Activated naive CD8-positive, alpha-beta T cell treated with anti-CD3 and anti-CD28 coated beads, Interleukin-2, amount 50 U/mL, for 24 hours (primary cell): ENCODE measurements at regions not wholly inside any gene's neighbourhood (a gene's known extent, or its start where the extent isn't known, plus 50 kb on each side); places are given as distances from the start of the nearest gene placed in this dataset.

Experiments
- ATAC-seq: fragments of 150-1000 bp; cut with Tn5 transposase; one replicate; pipeline ENCODE4 v1.10.0; 2021
- DNase-seq: peaks from one replicate; pipeline ENCODE4 v3.0.0; 2021
- H3K27ac Mint-ChIP-seq: one replicate; pipeline ENCODE4 v1.8.0; 2021; ENCODE audit warnings: mild to moderate bottlenecking, mixed read lengths
- H3K27me3 Mint-ChIP-seq: one replicate; pipeline ENCODE4 v1.8.0; 2021; ENCODE audit warnings: mixed read lengths
- H3K36me3 Mint-ChIP-seq: one replicate; pipeline ENCODE4 v1.8.0; 2021; ENCODE audit warnings: low read depth, mixed read lengths
- H3K4me1 Mint-ChIP-seq: one replicate; pipeline ENCODE4 v1.8.0; 2021; ENCODE audit warnings: mixed read lengths
- H3K4me3 Mint-ChIP-seq: one replicate; pipeline ENCODE4 v1.8.0; 2021; ENCODE audit warnings: mild to moderate bottlenecking, moderate library complexity, mixed read lengths
- H3K9me3 Mint-ChIP-seq: one replicate; pipeline ENCODE4 v1.8.0; 2021; ENCODE audit warnings: mixed read lengths

DNA sequence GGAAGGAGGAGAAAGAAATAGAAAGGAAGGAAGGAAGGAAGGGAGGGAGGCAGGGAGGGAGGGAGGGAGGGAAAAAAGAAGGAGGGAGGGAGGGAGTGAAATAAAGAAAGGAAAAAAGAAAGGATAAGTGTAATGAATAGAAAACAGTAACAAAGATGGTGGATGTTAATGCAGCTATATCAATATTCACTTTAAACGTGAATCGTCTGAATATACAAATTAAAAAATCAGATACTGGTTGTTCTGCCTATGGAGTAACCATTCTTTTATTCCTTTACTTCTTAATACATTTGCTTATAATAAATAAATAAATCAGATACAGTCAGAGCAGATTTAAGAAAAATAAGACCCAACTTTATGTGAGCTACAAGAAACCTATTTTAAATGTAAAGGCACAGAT, 1520.4 kb downstream of the TBC1D22A start:
- no peak overlapping the region for H3K27ac Mint-ChIP-seq
- no peaks in the 10 kb centered on the region for H3K4me1 Mint-ChIP-seq
- no peaks in the 10 kb centered on the region for H3K36me3 Mint-ChIP-seq
- ATAC-seq (no peak), DNase-seq (no peak)
- no peak overlapping the region for H3K4me3 Mint-ChIP-seq
- peaks cover 8% of the 10 kb centered on the region for H3K27me3 Mint-ChIP-seq
- H3K9me3 Mint-ChIP-seq, result no peaks in the 10 kb centered on the region

DNA sequence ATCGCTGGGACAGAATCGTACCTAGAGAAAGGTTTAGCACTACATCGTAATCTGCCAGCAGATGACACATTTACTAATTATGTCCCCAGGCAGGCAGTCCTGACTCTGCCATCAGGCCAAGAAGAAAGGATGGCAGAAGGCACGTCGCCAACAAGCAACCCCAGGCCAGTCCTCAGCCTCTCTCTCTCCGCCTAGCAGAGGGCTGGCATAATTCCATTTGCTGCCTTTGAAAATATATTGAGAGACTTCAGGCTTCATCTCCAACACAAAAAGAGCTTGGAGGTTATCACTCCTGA, 1517.0 kb downstream of the TBC1D22A start:
- no peak overlapping the region for H3K27ac Mint-ChIP-seq
- no peak for ATAC-seq
- no peaks in the 10 kb centered on the region for H3K9me3 Mint-ChIP-seq
- H3K27me3 Mint-ChIP-seq, result peaks cover 12% of the 10 kb centered on the region
- no peaks in the 10 kb centered on the region for H3K36me3 Mint-ChIP-seq
- H3K4me3 Mint-ChIP-seq, result no peak overlapping the region
- no peak for DNase-seq
- H3K4me1 Mint-ChIP-seq, result no peaks in the 10 kb centered on the region

DNA sequence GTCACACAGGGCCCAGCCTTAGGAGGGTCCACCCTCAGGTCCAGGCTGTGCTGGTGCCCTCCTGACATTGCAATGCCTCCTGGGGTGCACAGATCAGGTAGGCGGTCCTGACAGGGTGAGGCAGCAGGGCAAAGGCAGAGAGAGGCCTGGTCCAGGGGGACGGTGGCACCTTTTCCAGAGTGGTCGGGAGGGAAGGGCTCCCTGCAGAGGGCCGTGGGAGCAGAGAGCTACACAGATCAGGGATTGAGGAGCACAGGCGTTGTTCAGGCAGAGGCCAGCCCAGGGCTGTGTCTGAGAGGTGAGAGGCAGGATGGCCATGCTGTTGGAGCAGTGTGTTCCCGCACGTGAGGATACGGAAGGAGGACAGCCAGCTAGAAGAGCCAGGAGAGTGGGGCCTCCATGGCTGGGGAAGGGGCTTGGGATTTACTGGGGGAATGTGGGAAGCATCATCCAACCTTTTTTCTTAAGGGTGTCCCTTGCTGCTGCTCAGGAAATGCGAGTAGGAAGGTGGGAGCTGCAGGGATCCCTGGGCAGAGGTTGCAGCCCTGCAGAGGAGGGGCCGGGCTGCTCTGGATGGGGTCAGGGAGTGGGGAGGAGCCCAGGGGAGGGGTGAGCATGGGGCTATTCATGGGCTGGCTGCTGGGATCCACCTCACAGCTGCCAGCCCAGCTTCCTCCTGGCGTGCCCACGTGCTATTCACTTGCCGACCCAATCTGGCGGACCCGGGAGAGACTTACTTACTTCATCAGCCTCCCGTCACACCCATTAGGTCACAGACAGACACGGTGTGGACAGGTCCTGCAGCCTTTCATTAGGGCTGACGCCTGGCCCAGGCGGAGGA, 1516.4 kb downstream of the TBC1D22A start:
- Mint-ChIP-seq H3K36me3 (no peaks in the 10 kb centered on the region), H3K4me1 (no peaks in the 10 kb centered on the region), H3K27ac (no peak overlapping the region)

DNA sequence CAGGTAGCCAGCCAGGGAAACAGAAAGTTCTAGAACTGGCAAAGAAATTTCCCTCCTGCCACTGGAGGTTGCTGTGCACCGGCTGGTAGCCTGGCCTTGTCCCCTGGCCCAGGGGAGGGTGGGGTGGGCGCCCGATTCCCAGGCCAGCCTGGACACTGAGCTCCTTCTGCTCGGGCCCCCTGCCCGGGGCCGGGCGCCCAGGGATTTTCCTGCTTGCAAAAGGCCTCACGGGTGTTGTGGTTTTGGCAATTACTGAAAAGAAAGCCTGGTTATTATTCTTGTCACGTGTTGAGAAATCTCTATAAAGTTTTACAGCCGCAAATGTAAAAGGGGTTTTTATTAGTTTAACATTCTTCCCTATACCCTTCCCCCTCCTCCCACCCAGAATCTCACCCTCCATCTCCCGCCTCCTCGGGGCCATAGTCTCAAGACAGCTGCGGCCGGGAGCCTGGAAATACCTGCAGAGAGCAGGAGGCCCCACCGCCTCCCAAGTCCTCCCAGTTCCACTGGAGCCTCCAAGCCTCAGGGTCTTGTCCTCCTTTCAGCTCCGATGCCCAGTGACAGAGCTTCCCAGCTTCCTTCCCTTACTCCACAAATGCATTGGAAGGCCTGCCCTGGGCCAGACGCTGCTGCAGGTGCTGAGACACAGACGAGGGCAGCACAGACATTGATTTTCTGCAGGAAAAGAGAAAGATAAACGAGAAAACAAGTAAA, 1515.6 kb downstream of the TBC1D22A start:
- Mint-ChIP-seq H3K9me3 (no peaks in the 10 kb centered on the region), H3K4me1 (no peaks in the 10 kb centered on the region), H3K36me3 (no peaks in the 10 kb centered on the region), H3K27me3 (peaks cover 15% of the 10 kb centered on the region), H3K4me3 (no peak overlapping the region), H3K27ac (no peak overlapping the region)
- ATAC-seq, result no peak
- DNase-seq, result no peak

More for the DNA sequence above, 1516.4 kb downstream of the TBC1D22A start:
- no peak for ATAC-seq
- H3K4me3 Mint-ChIP-seq, result no peak overlapping the region
- H3K9me3 Mint-ChIP-seq, result no peaks in the 10 kb centered on the region
- peaks cover 14% of the 10 kb centered on the region for H3K27me3 Mint-ChIP-seq
- DNase-seq, result no peak

DNA sequence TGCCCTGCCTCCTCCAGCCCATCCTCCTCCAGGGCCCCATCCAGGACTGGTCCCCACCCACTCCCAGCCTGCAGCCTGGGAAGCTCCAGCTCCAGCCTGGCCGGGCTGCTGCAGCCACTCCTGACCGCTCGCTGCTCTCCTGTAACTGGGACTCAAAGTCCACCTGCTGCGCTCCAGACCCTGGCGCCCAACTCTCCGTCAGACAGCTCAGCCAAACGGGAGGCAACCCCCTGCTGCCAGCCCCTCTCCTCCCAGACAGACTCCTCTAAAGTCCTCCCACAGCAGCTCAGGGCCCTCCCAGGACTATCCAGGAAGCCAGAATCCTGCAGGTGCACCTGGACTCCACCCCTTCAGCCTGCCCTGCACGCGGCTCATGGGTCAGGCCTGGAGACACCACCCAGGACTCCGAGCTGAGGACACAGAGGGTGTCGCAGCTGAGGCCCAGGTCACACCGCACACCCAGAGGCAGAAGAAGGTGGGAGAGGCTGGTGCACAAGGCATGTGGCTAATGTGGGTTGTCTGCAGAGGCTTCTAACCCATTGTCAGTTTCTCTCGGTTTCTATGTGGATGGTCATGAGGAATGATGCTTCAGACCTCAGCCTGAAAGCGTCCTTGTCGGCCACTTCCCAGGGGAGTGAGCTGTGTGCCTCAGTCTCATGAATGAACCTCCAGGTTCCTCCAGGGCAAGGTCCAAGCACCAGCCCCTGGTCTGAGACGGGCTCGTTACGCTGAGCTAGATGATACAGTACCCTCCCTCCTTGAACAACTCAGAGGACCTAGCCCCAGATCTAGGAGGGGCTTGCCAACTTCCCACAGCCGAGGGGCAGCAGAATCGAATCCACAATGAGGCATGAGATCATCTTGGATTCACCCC, 1514.8 kb downstream of the TBC1D22A start:
- Mint-ChIP-seq H3K9me3 (no peaks in the 10 kb centered on the region), H3K4me3 (no peak overlapping the region), H3K36me3 (no peaks in the 10 kb centered on the region), H3K4me1 (no peaks in the 10 kb centered on the region), H3K27me3 (peaks cover 15% of the 10 kb centered on the region), H3K27ac (no peak overlapping the region)
- ATAC-seq (no peak), DNase-seq (no peak)

DNA sequence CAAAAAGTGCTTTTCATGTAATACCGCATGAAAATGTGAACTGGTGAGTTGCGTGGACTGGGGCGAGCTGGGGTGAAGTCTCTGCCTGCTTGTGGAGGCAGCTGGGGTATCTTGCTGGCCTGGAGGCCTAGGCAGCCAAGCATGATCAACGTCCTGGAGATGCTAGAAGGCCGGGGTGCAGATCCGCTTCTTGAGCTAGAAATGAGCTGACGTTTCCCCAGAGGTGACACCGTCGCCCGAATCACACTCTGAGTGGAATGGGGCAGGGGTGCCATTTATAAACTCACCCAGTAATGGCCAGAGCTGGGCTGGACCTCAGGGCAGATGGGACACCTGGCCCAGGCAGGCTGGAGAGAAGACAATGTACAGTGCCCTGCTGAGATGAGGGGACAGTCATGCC, 1513.0 kb downstream of the TBC1D22A start:
- Mint-ChIP-seq H3K36me3 (no peaks in the 10 kb centered on the region), H3K4me3 (no peak overlapping the region), H3K4me1 (no peaks in the 10 kb centered on the region), H3K27me3 (peaks cover 15% of the 10 kb centered on the region), H3K27ac (no peak overlapping the region), H3K9me3 (no peaks in the 10 kb centered on the region)
- ATAC-seq, result no peak
- DNase-seq, result no peak

DNA sequence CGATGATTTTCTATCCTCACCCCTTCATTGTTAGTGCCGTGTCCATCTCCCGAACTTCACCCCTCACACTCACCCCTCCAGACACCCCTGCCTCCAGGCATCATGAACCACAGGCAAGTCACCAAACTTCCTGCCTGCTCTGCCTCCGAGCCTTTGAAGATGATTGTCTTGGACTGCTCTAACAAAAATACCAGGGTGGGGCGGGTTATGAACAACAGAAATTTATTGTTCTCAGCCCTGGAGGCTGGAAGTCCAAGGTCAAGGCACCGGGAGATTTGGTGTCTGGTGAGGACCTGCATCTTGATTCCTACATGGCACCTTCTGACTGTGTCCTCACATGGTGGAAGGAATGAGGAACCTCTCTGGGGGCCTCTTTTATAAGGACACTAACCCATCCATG, 1508.3 kb downstream of the TBC1D22A start:
- no peak overlapping the region for H3K27ac Mint-ChIP-seq
- ATAC-seq (no peak), DNase-seq (no peak)
- H3K4me1 Mint-ChIP-seq, result no peaks in the 10 kb centered on the region
- H3K9me3 Mint-ChIP-seq, result no peaks in the 10 kb centered on the region
- no peaks in the 10 kb centered on the region for H3K36me3 Mint-ChIP-seq
- H3K4me3 Mint-ChIP-seq, result no peak overlapping the region
- peaks cover 18% of the 10 kb centered on the region for H3K27me3 Mint-ChIP-seq

DNA sequence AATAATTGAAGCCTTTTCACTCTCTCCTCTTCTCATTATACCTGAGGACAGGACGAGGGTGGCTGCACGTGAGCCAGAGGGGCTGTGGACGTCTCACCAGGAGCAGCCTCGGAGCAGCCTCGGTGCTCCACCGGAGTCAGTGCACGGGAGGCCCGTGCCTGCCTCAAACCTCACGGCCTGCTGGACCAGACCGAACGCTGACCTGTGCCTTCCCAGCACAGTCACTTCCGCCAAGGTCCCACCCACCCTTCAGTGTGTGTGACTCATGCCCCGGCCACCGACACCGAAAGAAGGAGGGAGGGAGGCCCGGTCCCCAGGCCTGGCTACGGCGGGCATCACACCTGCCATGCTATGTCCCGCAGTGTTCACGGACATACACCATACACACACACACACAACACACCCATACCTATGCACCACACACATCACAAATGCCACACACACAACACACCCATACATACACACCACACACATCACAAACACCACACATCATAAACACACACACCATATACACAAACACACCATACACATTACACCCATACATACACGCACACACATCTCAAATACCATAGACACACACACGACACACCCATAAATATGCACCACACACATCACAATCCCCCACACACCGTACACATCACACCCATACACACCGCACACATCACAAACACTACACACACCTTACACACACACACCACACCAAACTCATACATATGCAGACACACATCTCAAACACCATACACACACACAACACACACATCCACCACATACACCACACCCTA, 1506.5 kb downstream of the TBC1D22A start:
- Mint-ChIP-seq H3K9me3 (no peaks in the 10 kb centered on the region), H3K27ac (no peak overlapping the region), H3K36me3 (no peaks in the 10 kb centered on the region), H3K27me3 (peaks cover 17% of the 10 kb centered on the region), H3K4me3 (no peak overlapping the region), H3K4me1 (no peaks in the 10 kb centered on the region)
- DNase-seq, result no peak
- ATAC-seq, result no peak

DNA sequence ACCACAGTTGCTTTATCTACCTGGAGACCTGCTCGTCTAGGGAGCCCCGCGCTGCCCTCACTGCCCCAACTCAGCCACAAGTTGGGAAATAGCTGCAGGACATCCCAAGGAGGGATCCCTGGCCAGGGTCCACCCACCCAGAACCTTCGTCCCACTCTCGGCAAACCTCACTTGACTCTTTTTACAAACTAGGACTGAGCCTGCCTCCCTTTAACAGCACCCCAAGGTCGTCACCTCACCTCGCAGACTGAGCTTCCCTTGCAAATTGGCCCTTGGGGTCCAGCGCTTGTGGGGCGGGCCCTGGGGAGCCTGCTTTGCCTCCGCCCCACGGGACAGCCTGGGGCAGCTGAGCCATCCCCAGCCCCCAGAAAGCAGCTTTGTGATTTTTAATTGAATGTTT, 1505.8 kb downstream of the TBC1D22A start:
- no peaks in the 10 kb centered on the region for H3K36me3 Mint-ChIP-seq
- H3K27me3 Mint-ChIP-seq, result peaks cover 15% of the 10 kb centered on the region
- H3K9me3 Mint-ChIP-seq, result no peaks in the 10 kb centered on the region
- no peak overlapping the region for H3K27ac Mint-ChIP-seq
- DNase-seq, result no peak
- H3K4me3 Mint-ChIP-seq, result no peak overlapping the region
- ATAC-seq, result no peak
- no peaks in the 10 kb centered on the region for H3K4me1 Mint-ChIP-seq

DNA sequence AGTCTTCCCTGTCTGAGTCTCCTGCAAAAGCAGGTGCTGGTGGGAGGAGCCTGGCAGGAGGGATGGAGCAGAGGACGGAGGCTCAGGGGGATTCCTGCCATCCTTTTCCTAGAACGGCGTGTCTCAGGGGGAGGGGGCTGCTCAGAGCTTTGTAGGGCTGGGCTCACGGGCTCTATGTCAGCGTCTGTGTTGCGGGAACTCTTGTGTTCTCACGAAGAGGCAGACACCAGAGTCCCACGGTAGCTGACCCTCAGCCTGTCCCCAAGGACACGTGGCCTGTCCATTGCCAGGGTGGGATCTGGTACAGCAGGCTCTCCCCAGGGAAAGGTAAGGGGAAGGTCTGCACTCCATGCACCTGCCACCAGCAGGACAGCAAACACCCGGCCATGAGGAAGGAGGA, 1505.2 kb downstream of the TBC1D22A start:
- Mint-ChIP-seq H3K4me1 (no peaks in the 10 kb centered on the region), H3K36me3 (no peaks in the 10 kb centered on the region), H3K27me3 (peaks cover 15% of the 10 kb centered on the region), H3K27ac (no peak overlapping the region), H3K4me3 (no peak overlapping the region), H3K9me3 (no peaks in the 10 kb centered on the region)
- ATAC-seq (no peak), DNase-seq (no peak)

DNA sequence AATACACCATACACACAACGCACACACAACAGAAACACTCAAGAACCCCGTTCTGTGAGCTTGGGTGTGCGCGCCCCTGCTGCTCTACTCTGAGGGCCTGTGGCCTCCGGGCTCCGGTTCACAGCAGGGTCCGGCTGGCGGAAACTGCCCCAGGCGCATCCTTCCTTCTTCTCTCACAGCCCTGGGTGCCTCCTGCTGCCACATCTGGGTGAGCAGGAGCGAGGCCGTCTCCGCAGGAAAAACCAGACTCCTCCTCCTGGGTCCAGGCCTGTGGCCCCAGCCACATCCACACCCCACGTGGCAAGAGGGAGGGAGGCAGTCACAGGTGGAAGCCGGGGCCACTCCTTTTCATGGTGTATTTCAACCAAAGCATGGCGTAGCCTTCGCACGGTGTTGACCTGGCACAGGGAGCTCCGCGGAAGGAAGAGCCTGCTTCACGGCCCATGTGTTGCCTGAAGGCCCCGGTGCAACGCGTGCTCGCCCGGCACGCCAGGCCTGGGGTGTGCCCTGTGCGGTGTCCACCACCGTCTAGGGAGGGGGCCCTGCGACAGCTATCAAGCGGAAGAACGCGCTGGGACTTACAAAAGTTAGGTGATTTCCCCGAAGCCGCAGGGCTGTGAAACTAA, 1502.7 kb downstream of the TBC1D22A start:
- no peak overlapping the region for H3K27ac Mint-ChIP-seq
- H3K4me3 Mint-ChIP-seq, result no peak overlapping the region
- DNase-seq (no peak), ATAC-seq (no peak)
- no peaks in the 10 kb centered on the region for H3K9me3 Mint-ChIP-seq
- H3K4me1 Mint-ChIP-seq, result no peaks in the 10 kb centered on the region
- H3K27me3 Mint-ChIP-seq, result peaks cover 15% of the 10 kb centered on the region
- H3K36me3 Mint-ChIP-seq, result no peaks in the 10 kb centered on the region

DNA sequence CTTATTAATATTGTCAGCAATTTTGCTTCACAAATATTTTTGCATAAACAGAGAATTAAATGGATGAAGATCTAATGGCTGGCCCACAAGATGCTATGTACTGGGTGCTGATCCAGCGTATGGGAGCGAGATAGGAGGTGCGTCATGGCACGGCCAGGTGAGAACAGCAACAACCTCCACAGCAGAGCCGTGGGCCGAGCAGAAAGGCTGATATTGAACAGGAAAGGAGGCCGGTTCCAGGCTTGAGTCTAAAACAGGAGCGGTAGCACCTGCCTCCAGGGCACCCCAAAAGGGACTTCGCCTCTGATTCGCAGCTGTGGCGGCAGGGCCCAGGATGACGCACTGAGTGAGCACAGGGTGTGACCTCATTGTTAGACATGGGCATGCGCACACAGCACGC, 1502.1 kb downstream of the TBC1D22A start:
- Mint-ChIP-seq H3K4me3 (no peak overlapping the region), H3K36me3 (no peaks in the 10 kb centered on the region), H3K27me3 (peaks cover 15% of the 10 kb centered on the region), H3K4me1 (no peaks in the 10 kb centered on the region), H3K27ac (no peak overlapping the region), H3K9me3 (no peaks in the 10 kb centered on the region)
- no peak for ATAC-seq
- no peak for DNase-seq

DNA sequence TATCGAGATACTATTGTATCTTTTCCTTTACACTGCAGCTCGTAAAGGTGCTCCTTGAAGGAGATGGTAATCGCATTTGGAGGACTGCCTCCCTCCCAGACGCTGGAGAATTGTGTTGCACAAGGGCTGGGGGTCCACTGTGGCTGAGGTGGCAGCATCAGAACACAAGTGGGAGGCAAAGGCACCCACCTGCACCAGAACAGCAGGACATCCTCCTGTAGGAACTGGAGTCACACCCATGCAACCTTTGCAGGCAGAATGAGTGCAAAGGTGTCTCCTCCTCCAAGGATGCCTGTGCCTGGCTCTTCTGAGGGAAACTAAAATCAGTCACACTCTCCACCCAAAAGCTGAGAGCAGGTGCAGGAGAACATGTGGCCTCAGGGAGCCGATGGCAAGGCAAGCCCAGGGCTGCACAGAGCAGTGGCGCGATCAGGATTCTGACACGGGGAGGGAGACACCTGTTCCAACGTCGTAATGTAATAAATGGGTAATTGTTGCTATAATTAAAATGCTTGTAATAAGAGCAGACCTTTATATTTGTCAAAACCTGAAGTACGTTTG, 1501.4 kb downstream of the TBC1D22A start:
- no peak overlapping the region for H3K27ac Mint-ChIP-seq
- H3K4me3 Mint-ChIP-seq, result no peak overlapping the region
- H3K36me3 Mint-ChIP-seq, result no peaks in the 10 kb centered on the region
- ATAC-seq (no peak), DNase-seq (no peak)
- H3K27me3 Mint-ChIP-seq, result peaks cover 9% of the 10 kb centered on the region
- no peaks in the 10 kb centered on the region for H3K4me1 Mint-ChIP-seq
- H3K9me3 Mint-ChIP-seq, result no peaks in the 10 kb centered on the region

DNA sequence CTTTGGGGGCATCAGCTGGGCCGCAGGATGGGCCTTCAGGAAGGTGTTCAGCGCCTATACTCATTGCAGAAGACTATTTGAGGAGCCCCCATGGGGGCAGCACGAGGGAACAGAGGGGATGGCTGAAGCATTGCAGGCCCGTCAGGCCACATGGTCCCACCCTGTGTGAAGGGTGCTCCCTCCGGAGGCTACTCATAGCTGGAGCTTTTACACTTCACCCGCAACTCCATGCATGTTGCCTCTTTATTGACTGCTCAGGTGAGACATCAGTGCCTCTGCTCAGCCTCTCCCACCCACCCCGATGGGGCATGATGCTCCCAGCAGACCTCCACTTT, 1500.9 kb downstream of the TBC1D22A start:
- Mint-ChIP-seq H3K9me3 (no peaks in the 10 kb centered on the region), H3K4me1 (no peaks in the 10 kb centered on the region), H3K36me3 (no peaks in the 10 kb centered on the region), H3K27me3 (peaks cover 9% of the 10 kb centered on the region), H3K4me3 (no peak overlapping the region), H3K27ac (no peak overlapping the region)
- DNase-seq (no peak), ATAC-seq (no peak)
